H1 (cell line): ENCODE measurements at regions not wholly inside any gene's neighbourhood (a gene's known extent, or its start where the extent isn't known, plus 50 kb on each side); places are given as distances from the start of the nearest gene placed in this dataset.

ENCODE experiments used
- RFX5 ChIP-seq: IDR thresholded peaks from 2 replicates; pipeline ENCODE4 v1.6.1; 2011; ENCODE audit warnings: low read depth, low read length, improper control_type of control experiment, borderline replicate concordance
- RXRA ChIP-seq: IDR thresholded peaks from 2 replicates; pipeline ENCODE4 v1.6.1; 2011; ENCODE audit warnings: low read depth, mild to moderate bottlenecking, low read length, moderate library complexity; ENCODE audit not compliant: insufficient read depth
- SAP30 ChIP-seq: fragments of 300-600 bp; sonication (generic); IDR thresholded peaks from 2 replicates; pipeline ENCODE4 v1.7.1; 2012; ENCODE audit warnings: low read length, moderate library complexity, mild to moderate bottlenecking, inconsistent platforms; ENCODE audit not compliant: insufficient read depth, insufficient replicate concordance
- SIRT6 ChIP-seq: IDR thresholded peaks from one replicate; pipeline ENCODE4 v1.7.1; 2012; ENCODE audit warnings: low read length, inconsistent platforms
- SP1 ChIP-seq: IDR thresholded peaks from 2 replicates; pipeline ENCODE4 v1.6.1; 2011; ENCODE audit warnings: low read depth, low read length
- TBP ChIP-seq: IDR thresholded peaks from 2 replicates; pipeline ENCODE4 v1.6.1; 2011; ENCODE audit warnings: low read depth, low read length, improper control_type of control experiment
- TCF12 ChIP-seq: IDR thresholded peaks from 2 replicates; pipeline ENCODE4 v1.6.1; 2011; ENCODE audit warnings: low read depth, mild to moderate bottlenecking, low read length
- TF ChIP-seq, protein P1 (sequence below): IDR thresholded peaks from 2 replicates; pipeline ENCODE4 v1.6.1; 2011; ENCODE audit warnings: low read depth, mild to moderate bottlenecking, low read length; ENCODE audit not compliant: insufficient read depth

DNA sequence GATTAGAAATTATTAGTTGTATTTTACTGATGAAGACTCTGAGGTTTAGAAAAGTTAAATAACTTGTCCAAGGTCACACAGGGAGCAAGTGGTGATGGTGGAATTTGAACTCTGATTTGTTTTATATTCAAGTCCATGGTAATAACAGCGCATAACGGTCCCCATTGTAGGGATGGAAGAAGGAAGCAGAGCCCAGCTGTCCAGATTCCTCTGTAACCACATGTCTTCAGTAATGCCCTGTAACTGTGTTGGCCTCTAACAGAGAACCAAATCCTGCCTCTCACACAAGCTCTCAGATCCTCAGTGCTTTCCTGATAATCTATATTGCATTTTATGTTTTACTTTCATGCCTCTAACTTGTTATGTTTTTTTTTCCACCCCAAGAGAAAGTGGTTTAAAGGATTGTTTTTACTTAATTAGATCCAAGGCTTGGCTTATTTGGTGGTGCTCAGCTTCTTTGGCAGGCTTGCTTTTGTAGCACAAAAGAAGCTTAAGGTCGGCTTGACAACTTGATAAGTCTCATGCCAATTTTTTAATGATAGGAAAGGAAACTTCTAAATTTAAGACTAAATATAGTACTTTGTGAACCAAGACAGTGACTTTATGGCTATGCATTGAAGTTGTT, 105.1 kb upstream of the SEL1L start (continued):
- TF ChIP-seq, protein P1, sequence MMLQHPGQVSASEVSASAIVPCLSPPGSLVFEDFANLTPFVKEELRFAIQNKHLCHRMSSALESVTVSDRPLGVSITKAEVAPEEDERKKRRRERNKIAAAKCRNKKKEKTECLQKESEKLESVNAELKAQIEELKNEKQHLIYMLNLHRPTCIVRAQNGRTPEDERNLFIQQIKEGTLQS, result no peak
- TF ChIP-seq SAP30 (no peak), RFX5 (no peak), RXRA (no peak), SP1 (no peak), TCF12 (no peak), SIRT6 (no peak), TBP (no peak)
